NK-92 treated with Interleukin-12 subunit alpha and Interleukin-12 subunit beta, amount 100 ng/mL, for 24 hours (cell line): ENCODE measurements at regions not wholly inside any gene's neighbourhood (a gene's known extent, or its start where the extent isn't known, plus 50 kb on each side); places are given as distances from the start of the nearest gene placed in this dataset.

Experiments
- DNase-seq: peaks from one replicate; lab custom pipeline; 2025; lab: John Stamatoyannopoulos, UW

GRCh38 chrX:107502316-107502715 is 52.9 kb downstream of the FRMPD3 start:
- DNase-seq, result no peak

DNA sequence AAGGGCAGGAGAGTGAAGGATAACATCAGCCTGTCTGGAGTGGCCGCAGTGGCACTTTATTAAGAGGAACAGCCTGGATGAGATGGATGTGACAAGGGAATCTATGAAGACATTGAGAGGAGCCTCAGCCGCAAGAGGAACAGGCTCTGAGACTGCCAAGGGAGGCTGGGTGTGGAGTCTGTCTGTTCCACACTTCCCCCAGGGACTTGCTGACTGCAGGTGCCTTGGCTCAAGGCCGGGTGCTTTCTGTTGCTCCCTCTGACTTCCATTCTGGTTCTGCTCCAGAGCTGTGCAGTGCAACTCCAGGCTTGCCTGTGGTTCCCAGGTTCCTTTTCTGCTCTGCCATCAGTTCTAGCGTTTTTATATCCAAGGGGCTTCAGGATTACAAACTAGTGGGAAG is 54.6 kb downstream of the FRMPD3 start:
- DNase-seq, result no peak

DNA sequence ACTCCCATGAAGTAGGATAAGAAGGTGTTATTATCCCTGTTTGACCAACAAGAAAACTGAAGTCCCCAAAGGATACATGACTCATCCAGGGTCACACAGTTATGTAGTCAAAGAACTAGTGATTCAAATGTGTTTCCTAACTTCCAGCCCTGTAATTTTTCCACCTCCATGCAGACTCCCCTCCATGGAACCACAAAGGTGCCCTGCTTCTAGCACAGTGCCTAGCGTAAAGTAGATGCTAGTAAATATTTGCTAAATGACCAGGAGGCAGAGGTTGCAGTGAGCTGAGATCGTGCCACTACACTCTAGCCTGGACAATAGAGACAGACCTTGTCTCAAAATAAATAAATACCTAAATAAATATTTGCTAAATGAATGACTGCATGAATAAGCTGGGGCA is 55.8 kb downstream of the FRMPD3 start:
- no peak for DNase-seq

DNA sequence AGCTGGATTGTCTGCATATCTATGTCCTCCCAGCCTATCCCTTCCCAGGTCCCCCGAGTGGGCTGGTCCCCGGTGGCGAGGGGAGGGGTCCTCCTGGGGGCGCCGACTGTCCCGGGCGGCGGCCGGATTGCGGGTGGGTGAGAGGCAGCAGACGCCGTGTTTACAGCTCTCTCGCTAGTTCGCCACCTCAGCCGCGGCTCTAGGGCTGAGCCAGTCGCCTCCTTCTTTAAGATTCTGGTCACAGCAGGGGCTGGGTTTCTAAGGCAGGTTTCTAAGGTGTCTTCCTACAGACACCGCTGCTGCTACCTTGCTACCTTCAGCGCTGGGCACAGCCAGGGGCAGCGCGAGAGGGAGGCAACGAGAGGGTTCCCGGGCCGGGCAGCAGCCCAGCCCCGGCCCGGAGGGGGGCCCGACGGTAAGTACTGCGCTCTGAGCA is 57.2 kb downstream of the FRMPD3 start:
- no peak for DNase-seq

DNA sequence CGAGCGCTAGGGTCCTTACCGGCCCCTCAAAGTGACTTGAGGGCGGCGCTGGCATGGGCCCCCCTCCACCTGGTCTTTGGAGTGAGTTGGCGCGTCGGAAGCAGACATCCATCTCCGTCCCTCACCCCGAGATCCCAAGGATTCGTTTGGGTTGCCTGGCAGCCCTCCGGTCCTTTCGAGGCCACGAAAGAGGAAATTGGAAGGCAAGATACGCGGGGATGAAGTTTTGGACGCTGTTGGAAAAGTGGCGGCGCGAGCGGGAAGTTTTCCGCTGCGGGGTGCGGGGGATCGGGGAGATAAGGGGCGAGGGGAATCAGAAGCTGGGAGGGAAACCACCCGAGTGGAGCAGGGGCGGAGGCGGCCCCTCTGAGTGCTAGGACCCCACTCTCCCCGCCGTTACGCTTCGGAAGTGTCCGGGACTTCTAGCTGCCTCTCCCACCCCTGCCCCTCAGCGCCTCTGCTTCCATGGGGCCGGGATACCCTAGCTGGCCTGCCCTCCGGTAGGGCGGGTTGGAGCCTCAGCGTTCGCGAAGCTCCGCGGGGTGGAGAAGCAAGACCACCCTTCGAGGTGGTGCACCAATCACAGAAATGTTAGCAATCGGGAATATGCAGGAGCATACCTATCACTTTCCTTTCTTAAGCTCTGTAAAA is 57.8 kb downstream of the FRMPD3 start:
- DNase-seq, result no peak

GRCh38 chrX:107507744-107508117 is 58.3 kb downstream of the FRMPD3 start:
- DNase-seq, result no peak

- DNase-seq, result no peak
Observed at GRCh38 chrX:107508925-107509324, 59.5 kb downstream of the FRMPD3 start.

DNA sequence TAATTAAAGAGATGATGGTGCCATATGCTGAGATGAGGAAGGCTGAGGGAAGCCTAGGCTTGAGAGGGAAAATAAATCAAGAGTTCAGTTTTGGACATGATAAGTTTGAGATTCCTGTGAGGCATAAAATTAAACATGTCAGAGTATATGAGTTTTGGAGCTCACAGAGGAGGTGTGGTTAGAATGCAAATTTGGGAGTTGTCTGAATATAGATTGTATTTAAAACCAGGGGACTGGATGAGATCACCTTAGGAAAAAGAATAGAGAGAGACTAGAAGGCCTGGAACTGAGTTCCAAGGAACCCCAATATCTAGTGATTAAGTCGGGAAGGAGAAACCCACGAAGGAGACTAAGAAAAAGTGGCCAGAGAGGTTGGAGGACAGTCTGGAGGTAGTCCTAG is 65.5 kb downstream of the FRMPD3 start:
- DNase-seq, result no peak

DNA sequence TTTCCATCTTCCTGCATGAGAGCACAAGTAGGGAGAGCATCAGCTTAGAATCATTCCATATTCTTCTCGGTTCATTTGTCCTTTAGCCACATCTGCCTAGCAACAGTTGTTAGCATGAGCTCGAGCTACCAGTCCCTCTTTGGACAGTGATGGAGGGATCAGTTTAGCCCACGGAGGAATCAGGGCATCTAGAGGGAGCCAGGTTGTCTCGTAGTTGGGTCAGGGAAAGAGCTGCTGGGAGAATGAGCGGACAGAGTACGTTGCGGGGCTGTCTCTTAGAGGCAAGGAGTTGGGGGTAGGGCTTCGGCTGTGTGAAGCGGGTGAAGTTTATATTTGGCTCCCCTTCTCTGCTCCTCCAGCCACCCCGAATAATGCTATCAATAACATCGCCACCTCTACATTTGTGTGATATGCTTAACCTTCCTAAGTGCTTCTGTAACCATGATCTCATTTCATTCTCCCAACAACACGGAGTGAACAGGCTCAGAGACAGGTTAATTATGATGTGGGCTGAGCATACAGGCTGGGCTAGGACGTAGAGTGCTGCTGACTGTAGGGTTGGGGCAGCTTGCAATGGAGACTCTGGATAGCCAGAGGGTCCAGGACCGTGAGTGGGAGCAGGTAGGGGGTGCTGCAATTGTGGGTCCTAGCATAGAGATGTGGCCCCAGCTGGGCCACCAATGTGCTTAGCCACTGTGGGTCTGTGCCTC is 72.6 kb downstream of the FRMPD3 start:
- no peak for DNase-seq

DNA sequence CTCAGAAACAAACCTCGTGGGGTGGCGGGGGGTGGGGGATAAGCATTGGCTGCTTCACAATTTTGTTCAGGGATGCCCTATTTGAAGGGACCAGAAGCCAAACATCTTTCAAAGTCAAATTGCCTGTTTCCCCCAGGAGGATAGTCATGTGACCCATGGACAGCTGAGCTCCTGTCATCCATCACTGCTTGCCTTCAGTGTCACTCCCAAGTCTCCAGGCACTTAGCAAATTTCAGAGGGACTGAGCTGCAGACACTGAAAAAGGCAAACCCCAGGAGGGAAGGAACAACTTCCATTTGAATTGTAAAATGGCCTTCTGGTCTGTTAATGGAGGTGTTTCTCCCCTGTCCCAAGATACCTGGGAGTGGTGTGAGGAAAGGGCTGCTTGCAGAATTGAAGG is 73.4 kb downstream of the FRMPD3 start:
- no peak for DNase-seq

DNA sequence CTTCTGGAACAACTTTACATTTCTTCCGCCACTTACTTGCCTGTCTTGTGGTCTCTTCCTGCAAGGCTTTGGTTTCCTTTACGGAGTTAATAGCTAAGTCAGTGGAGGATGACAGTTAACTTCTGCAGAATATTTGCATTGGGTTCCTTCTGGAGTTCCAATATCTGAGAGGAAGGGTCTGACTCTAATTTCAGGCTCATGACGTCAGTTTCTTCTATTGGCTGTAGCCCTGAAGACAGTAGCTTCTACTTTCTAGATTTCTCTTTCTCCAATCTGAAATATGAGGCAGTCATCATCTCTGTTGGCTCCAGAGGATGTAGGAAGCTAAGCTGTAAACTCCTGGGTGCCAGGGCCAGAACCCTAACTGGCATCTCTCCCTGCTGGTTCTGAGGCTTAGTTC is 76.7 kb downstream of the FRMPD3 start:
- DNase-seq, result no peak

DNA sequence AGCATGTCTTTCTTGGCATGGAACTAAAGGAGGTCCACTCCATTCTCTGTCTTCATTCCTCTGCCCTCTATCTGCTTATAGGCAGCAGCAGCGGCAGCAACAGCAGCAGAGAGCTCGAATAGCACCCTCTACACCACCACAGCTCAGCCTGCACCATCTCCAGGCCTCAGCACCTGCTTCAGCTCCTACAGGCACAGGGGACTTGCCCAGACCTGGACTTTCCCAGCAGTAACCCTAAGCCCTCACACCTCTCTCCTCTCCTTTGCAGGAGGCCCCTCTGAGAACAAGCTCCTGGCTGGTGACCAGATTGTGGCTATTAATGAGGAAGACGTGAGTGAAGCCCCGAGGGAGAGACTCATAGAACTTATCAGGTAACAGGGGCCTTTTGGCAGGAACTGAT is 80.7 kb downstream of the FRMPD3 start:
- no peak for DNase-seq

DNA sequence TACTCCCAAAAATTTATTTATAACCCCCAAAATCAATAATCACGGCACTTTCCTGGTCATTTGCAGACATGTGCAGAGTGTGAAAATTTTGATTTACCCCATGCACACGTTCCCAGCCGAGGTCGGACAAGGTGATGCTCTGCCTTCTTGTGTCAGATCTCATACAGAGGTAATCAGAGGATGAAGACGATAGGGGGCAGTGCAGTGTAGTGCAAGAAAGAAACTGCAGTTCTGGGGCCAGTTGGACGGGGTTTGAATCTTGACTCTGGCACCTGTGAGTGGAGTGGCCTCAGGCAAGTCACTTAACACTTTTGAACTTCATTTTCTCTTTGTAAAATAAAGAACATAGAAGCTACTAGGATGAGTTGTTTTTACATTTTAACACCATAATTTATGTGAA is 88.4 kb downstream of the FRMPD3 start:
- DNase-seq, result peak; percentile 2

DNA sequence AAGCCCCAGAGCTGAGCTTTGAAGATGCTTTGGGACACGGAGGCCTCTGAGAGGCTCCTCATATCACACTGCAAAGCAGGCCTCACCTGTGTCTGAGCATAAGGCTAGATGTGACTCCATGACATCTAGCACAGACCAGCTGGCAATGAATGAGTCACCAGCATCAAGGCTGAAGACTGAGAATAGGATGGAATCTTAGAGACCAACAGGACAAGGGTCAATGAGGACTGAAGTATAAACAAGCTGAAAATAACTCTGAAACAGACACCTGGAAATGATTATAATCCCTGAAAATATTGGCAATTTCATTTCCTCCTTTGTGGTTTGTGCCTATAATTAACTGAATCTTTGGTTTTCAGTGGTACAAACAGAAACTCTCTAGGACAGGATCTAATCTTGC is 87.1 kb upstream of the PRPS1 start:
- no peak for DNase-seq

DNA sequence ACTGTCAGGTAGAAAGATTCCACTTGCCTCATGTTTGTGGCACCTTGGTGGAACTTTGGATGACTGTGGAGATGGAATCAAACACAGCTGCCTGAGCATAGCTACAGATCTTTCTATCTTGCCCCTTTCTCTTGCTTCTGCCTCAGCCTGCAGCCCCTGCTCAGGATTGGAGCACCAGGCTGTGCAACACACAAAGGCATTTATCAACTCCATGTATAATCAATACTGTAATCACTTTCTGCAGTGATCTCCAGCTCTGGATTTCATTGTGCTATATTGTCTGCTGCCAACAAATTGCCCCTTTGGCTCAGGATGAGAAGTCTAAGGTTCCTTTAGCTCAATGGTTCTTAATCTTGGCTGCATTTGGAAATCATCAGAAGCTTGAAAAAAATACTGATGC is 86.3 kb upstream of the PRPS1 start:
- no peak for DNase-seq

GRCh38 chrX:107542500-107542899 is 85.8 kb upstream of the PRPS1 start:
- DNase-seq, result no peak

DNA sequence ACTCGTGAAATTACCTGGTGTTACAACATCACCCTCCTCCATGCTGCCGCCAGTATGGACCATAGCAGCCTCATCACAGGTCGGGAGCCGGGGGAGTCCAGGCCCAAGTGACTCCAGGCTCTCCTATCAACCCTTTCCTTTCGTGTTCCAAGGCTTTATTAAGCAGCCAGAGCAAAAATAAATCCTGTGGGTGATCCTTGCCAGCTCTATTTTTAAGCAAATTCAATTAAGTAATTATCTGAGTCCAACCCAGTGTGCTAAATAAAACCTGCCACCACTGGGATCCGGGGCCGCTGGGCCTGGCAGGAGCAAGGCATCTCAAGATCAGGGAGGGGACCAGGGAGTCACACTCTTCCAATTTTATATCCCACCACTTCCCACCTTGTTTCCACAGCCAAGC is 80.7 kb upstream of the PRPS1 start:
- no peak for DNase-seq

DNA sequence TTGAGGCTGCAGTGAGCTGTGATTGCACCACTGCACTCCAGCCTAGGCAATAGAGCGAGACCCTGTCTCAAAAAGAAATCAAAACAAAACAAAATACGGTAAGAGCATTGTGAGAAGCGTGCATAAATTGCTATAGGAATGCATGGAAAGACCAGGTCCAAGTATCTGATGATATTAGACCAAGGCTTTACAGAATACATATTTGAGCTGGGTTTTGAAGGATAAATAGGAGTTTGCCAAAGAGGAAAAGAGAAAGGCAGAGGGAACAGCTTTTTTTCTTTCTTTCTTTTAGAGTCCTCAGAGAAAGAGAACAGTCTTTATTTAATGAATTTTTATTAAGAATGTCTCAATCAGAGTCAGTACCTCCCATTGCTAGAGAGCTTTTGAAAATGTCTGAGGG is 79.5 kb upstream of the PRPS1 start:
- DNase-seq, result no peak

DNA sequence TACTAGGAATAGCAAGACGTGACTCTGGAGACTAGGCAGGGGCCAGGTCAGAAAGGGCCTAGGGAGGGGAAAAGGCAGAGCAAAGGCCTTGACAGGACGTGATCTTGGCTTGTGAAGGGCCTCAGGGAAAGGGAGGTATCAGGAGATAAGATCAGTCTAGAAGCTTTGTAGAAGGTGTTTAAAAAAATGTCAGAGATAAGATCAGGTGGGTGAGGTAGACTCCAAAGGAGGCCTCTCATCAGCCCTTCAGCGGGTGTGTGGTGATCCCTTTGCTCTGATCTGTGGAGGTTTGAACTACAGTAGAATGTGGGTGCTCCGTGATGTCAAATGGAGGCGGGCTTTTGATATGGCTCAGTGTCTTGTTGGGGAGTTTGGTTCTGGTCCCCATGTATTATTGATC is 78.8 kb upstream of the PRPS1 start:
- DNase-seq, result no peak

DNA sequence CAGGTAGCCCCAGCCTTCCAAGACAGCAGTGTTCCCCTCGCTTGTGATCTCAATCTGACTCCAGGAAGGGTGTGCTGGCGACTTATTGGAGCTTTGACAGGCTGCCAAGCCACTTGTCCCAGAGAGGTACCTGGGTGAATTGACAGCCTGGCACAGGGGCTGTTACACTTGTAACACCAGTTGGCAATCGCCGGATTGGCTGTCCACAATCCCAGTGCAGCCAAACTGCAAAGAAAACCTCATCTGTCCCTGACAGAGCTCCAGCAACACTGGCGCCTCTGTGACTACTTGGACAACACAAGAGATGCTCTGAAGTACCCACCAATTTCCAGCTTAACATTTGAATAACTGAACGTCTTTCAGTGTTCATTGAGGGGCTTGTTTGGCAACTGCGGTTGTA is 76.8 kb upstream of the PRPS1 start:
- DNase-seq, result no peak

DNA sequence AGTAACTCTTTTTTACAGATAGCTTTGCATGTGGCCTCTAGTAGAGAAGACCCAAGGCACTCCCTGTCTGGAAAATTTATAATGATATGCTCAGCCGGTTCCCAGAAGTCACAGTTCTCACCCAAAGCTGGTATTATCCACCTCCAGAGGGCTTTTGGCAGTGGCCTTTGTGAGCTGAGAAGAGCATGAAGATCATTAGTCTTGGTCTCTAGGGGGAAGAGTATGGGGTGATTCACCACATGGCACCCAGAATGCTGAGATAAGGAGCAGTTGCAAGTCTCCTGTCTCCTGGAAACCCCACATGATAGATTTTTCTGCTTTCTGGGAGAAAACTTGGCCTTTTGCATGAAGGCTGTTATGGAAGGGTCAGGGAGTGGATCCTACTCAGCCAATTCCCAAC is 75.4 kb upstream of the PRPS1 start:
- DNase-seq, result no peak

DNA sequence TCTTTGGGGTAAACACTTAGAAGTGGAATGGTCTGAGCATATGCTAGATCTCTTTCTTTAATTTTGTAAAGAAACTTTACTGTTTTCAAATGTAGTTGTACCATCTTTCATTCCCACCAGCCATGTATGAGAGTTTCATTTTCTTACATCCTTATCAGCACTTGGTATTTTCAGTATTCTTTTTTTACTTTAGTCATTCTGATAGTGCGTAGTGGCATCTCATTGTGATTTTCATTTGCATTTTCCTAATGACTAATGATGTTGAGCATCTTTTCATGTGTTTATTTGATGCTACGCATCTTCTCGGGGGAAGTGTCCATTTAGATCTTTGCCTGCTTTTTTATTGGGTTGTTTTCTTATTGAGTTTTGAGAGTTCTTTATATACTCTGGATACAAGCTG is 71.3 kb upstream of the PRPS1 start:
- no peak for DNase-seq

DNA sequence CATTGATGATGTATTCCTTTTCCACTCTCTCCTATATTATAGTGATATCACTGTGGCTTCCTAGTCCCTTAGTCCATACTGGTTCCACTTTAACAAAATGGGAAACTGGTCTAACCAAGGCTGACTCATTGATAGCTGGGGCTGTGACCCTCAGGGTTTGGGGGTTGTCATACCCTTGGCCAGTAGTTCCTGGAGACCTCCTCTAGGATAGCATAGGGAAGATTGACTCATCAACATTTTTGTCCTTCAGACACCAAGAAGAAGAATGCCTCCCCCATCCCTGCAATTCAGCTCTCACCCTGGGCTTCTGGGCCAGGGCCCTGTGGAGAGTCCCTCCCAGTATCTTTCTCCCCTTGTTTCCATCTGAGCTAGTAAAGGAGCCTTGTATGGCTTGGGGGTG is 68.8 kb upstream of the PRPS1 start:
- no peak for DNase-seq

DNA sequence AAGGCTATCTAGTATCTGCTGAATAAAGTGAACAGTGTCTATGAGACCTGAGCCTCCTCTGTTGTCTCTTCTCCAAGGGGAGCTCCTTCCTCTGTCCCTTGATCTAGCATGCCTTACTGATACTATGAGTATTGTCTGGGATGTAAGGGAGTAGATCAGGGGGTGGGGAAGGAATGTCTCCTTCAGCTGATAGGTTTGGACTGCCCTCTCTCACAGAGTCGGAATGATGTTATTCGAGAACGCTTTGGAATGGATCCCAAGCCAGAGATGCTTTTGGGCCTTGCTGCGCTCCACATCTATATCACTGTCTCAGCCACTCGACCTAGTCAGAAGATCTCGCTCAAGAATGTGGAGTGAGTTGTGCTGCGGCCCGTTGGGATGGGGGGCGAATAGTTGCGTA is 68.3 kb upstream of the PRPS1 start:
- no peak for DNase-seq
